SK-N-SH (cell line): ENCODE measurements at regions not wholly inside any gene's neighbourhood (a gene's known extent, or its start where the extent isn't known, plus 50 kb on each side); places are given as distances from the start of the nearest gene placed in this dataset.

Experiments used
- CTCF ChIA-PET: fragments of 300-600, 350-600 bp; formaldehyde crosslinking; extraction: SDS; loops from one replicate; lab custom pipeline; 2021; lab: Yijun Ruan, JAX
- POLR2A ChIA-PET: fragments of 350-600 bp; sonication (Branson Sonifier 250); formaldehyde crosslinking; extraction: SDS; loops from one replicate; lab custom pipeline; 2020; ENCODE audit warnings: antibody characterized with exemption, inconsistent platforms; lab: Yijun Ruan, JAX
- DNase-seq: peaks from one replicate; pipeline ENCODE4 v3.0.0; 2012
- H2AFZ ChIP-seq: fragments of 200-600 bp; sonication (generic); 2 replicates; pipeline ENCODE4 v1.8.1; 2016; ENCODE audit warnings: antibody characterized with exemption, mild to moderate bottlenecking, low read depth
- H3F3A ChIP-seq: fragments of 200-600 bp; sonication (generic); replicated peaks from 2 replicates; pipeline ENCODE3; 2016; ENCODE audit warnings: antibody characterized with exemption, mild to moderate bottlenecking; ENCODE audit not compliant: insufficient read depth
- H3K27ac ChIP-seq, 2 experiments: fragments of 200-500 bp in 1 of 2; fragments of 200-600 bp in 1 of 2; sonication (Bioruptor generic) in 1 of 2; sonication (generic), shearing (Covaris generic) in 1 of 2; 2 replicates each; pipeline versions ENCODE4 v1.5.1 to v1.6.1; 2014 to 2016; ENCODE audit warnings: low read depth in 2 of 2, inconsistent platforms in 1 of 2, low read length in 1 of 2, mild to moderate bottlenecking in 1 of 2, mixed read lengths in 1 of 2
- H3K27me3 ChIP-seq: fragments of 200-600 bp; sonication (generic), shearing (Covaris generic); 2 replicates; pipeline ENCODE4 v1.6.1; 2016; ENCODE audit warnings: mixed run types; ENCODE audit not compliant: insufficient read depth
- H3K36me3 ChIP-seq, 2 experiments: fragments of 200-500 bp in 1 of 2; fragments of 200-600 bp in 1 of 2; sonication (Bioruptor generic) in 1 of 2; sonication (generic) in 1 of 2; replicated peaks in 1 of 2; 2 replicates each; pipeline versions ENCODE3 to v1.5.1; 2014 to 2016; ENCODE audit warnings: low read length in 1 of 2, mild to moderate bottlenecking in 1 of 2; ENCODE audit not compliant: insufficient read depth in 2 of 2, control insufficient read depth in 1 of 2
- H3K4me1 ChIP-seq, 2 experiments: fragments of 200-500 bp in 1 of 2; fragments of 200-600 bp in 1 of 2; sonication (Bioruptor generic) in 1 of 2; sonication (generic), shearing (Covaris generic) in 1 of 2; 2 replicates each; pipeline versions ENCODE4 v1.5.1 to v1.6.1; 2014 to 2016; ENCODE audit warnings: low read depth in 1 of 2, low read length in 1 of 2, mixed run types in 1 of 2; ENCODE audit not compliant: insufficient read depth in 2 of 2, control insufficient read depth in 1 of 2
- H3K4me2 ChIP-seq: fragments of 200-600 bp; sonication (generic), shearing (Covaris generic); 2 replicates; pipeline ENCODE4 v1.6.1; 2017; ENCODE audit warnings: mixed run types
- H3K4me3 ChIP-seq, 2 experiments: fragments of 200-500 bp in 1 of 2; fragments of 200-600 bp in 1 of 2; sonication (Bioruptor generic) in 1 of 2; sonication (generic), shearing (Covaris generic) in 1 of 2; 2 replicates each; pipeline versions ENCODE4 v1.5.1 to v1.8.1; 2014 to 2016; ENCODE audit warnings: low read depth in 2 of 2, inconsistent platforms in 1 of 2, low read length in 1 of 2, mild to moderate bottlenecking in 1 of 2, mixed read lengths in 1 of 2, moderate library complexity in 1 of 2
- H3K79me2 ChIP-seq: fragments of 200-600 bp; sonication (generic); 2 replicates; pipeline ENCODE4 v1.8.1; 2017; ENCODE audit warnings: mild to moderate bottlenecking; ENCODE audit not compliant: insufficient read depth
- H3K9ac ChIP-seq: fragments of 200-600 bp; sonication (generic); 2 replicates; pipeline ENCODE4 v1.6.1; 2017; ENCODE audit warnings: mixed run types
- H3K9me2 ChIP-seq: fragments of 200-600 bp; sonication (generic); 2 replicates; pipeline ENCODE4 v1.6.1; 2017; ENCODE audit warnings: mixed run types
- H3K9me3 ChIP-seq: fragments of 200-600 bp; sonication (generic); 2 replicates; pipeline ENCODE4 v1.6.1; 2017; ENCODE audit warnings: mixed run types, mild to moderate bottlenecking, moderate library complexity
- H4K20me1 ChIP-seq: fragments of 200-600 bp; sonication (generic); 2 replicates; pipeline ENCODE4 v1.6.1; 2017; ENCODE audit warnings: mild to moderate bottlenecking, mixed run types; ENCODE audit not compliant: insufficient read depth
- CTCF ChIP-seq: fragments of 200-600 bp; sonication (generic); IDR thresholded peaks from 2 replicates; pipeline ENCODE4 v1.6.1; 2017; ENCODE audit warnings: antibody characterized with exemption, mild to moderate bottlenecking, moderate library complexity
- EP300 ChIP-seq, 2 experiments: IDR thresholded peaks; 2 replicates each; pipeline versions ENCODE4 v1.4.0 to v1.6.1; 2012; ENCODE audit warnings: borderline replicate concordance in 1 of 2, low read depth in 1 of 2, low read length in 1 of 2
- FOSL2 ChIP-seq: IDR thresholded peaks from 2 replicates; pipeline ENCODE4 v1.4.0; 2012; ENCODE audit warnings: low read depth, mild to moderate bottlenecking, moderate library complexity, borderline replicate concordance
- FOXM1 ChIP-seq: IDR thresholded peaks from 2 replicates; pipeline ENCODE4 v1.4.0; 2012; ENCODE audit warnings: low read depth, mild to moderate bottlenecking
- IRF3 ChIP-seq: fragments of 150-350 bp; IDR thresholded peaks from 2 replicates; pipeline ENCODE4 v1.6.1; 2016; ENCODE audit warnings: mild to moderate bottlenecking, low read depth, low read length
- MXI1 ChIP-seq: IDR thresholded peaks from 2 replicates; pipeline ENCODE4 v1.6.1; 2012; ENCODE audit warnings: mild to moderate bottlenecking, low read depth, low read length, improper control_type of control experiment
- NRF1 ChIP-seq: IDR thresholded peaks from 2 replicates; pipeline ENCODE4 v1.6.1; 2012; ENCODE audit warnings: low read depth, mild to moderate bottlenecking, low read length
- PBX3 ChIP-seq: IDR thresholded peaks from 2 replicates; pipeline ENCODE4; 2012
- RAD21 ChIP-seq: IDR thresholded peaks from 2 replicates; pipeline ENCODE4 v1.6.1; 2012; ENCODE audit warnings: mild to moderate bottlenecking, low read length
- RCOR1 ChIP-seq: fragments of 150-350 bp; IDR thresholded peaks from 2 replicates; pipeline ENCODE4 v1.6.1; 2017; ENCODE audit warnings: antibody characterized with exemption, low read length
- REST ChIP-seq: IDR thresholded peaks from 2 replicates; pipeline ENCODE4 v1.6.1; 2012; ENCODE audit warnings: mild to moderate bottlenecking, low read depth, low read length, moderate library complexity
- RFX5 ChIP-seq: IDR thresholded peaks from 2 replicates; pipeline ENCODE4 v1.6.1; 2012; ENCODE audit warnings: mild to moderate bottlenecking, improper control_type of control experiment, low read length
- SIN3A ChIP-seq: IDR thresholded peaks from 2 replicates; pipeline ENCODE4 v1.6.1; 2012; ENCODE audit warnings: low read depth, mild to moderate bottlenecking, low read length, moderate library complexity, borderline replicate concordance
- TCF12 ChIP-seq: IDR thresholded peaks from 2 replicates; pipeline ENCODE4 v1.4.0; 2012
- TEAD4 ChIP-seq: IDR thresholded peaks from 2 replicates; pipeline ENCODE4 v1.4.0; 2012; ENCODE audit warnings: mild to moderate bottlenecking, borderline replicate concordance; ENCODE audit not compliant: insufficient read depth
- USF1 ChIP-seq: IDR thresholded peaks from 2 replicates; pipeline ENCODE4 v1.4.0; 2012; ENCODE audit warnings: low read depth, borderline replicate concordance
- WGBS: methylation state at CpG from one replicate; pipeline ENCODE4 v1.1.6; 2017; ENCODE audit warnings: low lambda C conversion rate; 5-methylcytosine and 5-hydroxymethylcytosine counted together

- TF ChIP-seq PBX3 (no peak), USF1 (no peak), REST (no peak), EP300 (IDR thresholded peaks at IDR 0.05; ENCODE audit: borderline replicate concordance in 1 of 2, low read depth in 1 of 2, low read length in 1 of 2) (no peak)
Observed at GRCh38 chr11:37203006-37203405, 605.0 kb upstream of the RAG2 start (continued).

GRCh38 chr11:37199082-37199481, 601.0 kb upstream of the RAG2 start:
- TF ChIP-seq IRF3 (no peak), RCOR1 (no peak), CTCF (no peak), RAD21 (no peak), FOXM1 (no peak), SIN3A (no peak), EP300 (IDR thresholded peaks at IDR 0.05; ENCODE audit: borderline replicate concordance in 1 of 2, low read depth in 1 of 2, low read length in 1 of 2) (no peak), NRF1 (no peak), FOSL2 (no peak), RFX5 (no peak), TEAD4 (no peak), PBX3 (no peak), TCF12 (no peak), MXI1 (no peak)
- Histone ChIP-seq H2AFZ (no peak overlapping the region), H3K4me3 (no peak overlapping the region), H3K4me2 (no peak overlapping the region), H4K20me1 (no peaks in the 10 kb centered on the region), H3K9ac (no peak overlapping the region), H3K79me2 (no peaks in the 10 kb centered on the region), H3K9me3 (no peaks in the 10 kb centered on the region; the same call in 1 of the 2 replicates), H3F3A (no peaks in the 10 kb centered on the region), H3K36me3 (no peaks in the 10 kb centered on the region), H3K9me2 (no peaks in the 10 kb centered on the region), H3K27ac (no peak overlapping the region), H3K4me1 (no peaks in the 10 kb centered on the region; a peak in 1 of 4 replicates), H3K27me3 (no peaks in the 10 kb centered on the region)
- CTCF ChIA-PET: no interaction called here
- DNase-seq: no peak
- POLR2A ChIA-PET: no interaction called here
- 45% methylated on average over 1 of the region's 1 CpG for WGBS
